ENCODE measurements at regions not wholly inside any gene's neighbourhood (a gene's known extent, or its start where the extent isn't known, plus 50 kb on each side); places are given as distances from the start of the nearest gene placed in this dataset.

DNA sequence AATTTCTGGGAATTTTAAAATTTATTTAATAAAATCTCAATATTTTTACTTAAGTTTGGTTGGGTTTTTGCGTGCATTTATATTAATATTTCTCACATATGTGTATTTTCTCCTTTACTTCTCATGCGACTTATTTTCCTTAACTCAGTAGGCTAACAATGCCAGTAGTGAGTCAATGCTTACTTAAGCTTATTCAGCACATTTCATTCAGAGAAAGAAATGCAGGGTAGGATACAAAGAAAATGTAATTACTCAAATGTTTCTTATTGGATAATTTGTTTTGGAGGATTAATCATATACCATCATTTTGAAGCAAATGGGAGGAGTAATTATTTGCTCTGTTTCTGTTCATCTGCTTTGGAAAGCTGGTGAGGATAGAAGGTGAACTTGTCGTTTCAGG lies 623.5 kb downstream of the POM121L12 start:
- no peak for DNase-seq (ENCODE audit: low spot score in 2 of 2, unreplicated experiment in 2 of 2)
- Mint-ChIP-seq H3K9me3 (peaks cover 12% of the 10 kb centered on the region), H3K4me3 (no peak overlapping the region), H3K27ac (no peak overlapping the region), H3K4me1 (no peaks in the 10 kb centered on the region), H3K36me3 (no peaks in the 10 kb centered on the region), H3K27me3 (ENCODE audit: low read depth) (no peaks in the 10 kb centered on the region)
- TF ChIP-seq, protein P1, sequence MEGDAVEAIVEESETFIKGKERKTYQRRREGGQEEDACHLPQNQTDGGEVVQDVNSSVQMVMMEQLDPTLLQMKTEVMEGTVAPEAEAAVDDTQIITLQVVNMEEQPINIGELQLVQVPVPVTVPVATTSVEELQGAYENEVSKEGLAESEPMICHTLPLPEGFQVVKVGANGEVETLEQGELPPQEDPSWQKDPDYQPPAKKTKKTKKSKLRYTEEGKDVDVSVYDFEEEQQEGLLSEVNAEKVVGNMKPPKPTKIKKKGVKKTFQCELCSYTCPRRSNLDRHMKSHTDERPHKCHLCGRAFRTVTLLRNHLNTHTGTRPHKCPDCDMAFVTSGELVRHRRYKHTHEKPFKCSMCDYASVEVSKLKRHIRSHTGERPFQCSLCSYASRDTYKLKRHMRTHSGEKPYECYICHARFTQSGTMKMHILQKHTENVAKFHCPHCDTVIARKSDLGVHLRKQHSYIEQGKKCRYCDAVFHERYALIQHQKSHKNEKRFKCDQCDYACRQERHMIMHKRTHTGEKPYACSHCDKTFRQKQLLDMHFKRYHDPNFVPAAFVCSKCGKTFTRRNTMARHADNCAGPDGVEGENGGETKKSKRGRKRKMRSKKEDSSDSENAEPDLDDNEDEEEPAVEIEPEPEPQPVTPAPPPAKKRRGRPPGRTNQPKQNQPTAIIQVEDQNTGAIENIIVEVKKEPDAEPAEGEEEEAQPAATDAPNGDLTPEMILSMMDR (IDR thresholded peaks at IDR 0.05; ENCODE audit: unreplicated experiment) = no peak

DNA sequence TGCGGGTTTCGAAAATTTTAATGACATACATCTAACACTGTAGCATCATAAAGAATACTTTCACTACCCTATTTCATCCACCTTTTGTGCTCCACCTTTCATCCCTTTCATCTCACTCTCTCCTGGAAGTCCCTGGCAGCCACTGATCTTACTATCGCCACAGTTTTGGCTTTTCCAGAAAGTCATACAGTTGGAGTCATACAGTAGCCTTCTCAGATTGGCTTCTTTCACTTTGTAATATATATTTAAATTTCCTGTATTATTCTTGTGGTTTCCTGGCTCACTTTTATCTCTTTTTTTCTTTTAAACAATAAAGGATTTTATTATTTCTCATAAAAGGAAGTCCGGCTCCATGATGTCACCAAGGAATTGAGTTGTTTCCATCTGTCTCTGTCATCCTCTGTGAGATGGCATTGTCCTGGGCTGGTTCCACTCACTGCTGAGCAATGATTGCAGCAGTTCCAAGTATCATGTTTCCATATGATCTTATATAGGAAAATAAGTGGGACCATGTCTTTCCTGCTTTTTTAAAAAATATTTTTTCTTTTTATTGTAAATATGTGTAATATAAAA lies 626.3 kb downstream of the POM121L12 start:
- H3K4me3 Mint-ChIP-seq = no peak overlapping the region
- DNase-seq (ENCODE audit: low spot score in 2 of 2, unreplicated experiment in 2 of 2) = no peak
- no peak overlapping the region for H3K27ac Mint-ChIP-seq
- H3K36me3 Mint-ChIP-seq = no peaks in the 10 kb centered on the region
- peaks cover 18% of the 10 kb centered on the region for H3K9me3 Mint-ChIP-seq
- TF ChIP-seq, protein P1 (IDR thresholded peaks at IDR 0.05; ENCODE audit: unreplicated experiment) = no peak
- H3K27me3 Mint-ChIP-seq (ENCODE audit: low read depth) = no peaks in the 10 kb centered on the region
- no peaks in the 10 kb centered on the region for H3K4me1 Mint-ChIP-seq

DNA sequence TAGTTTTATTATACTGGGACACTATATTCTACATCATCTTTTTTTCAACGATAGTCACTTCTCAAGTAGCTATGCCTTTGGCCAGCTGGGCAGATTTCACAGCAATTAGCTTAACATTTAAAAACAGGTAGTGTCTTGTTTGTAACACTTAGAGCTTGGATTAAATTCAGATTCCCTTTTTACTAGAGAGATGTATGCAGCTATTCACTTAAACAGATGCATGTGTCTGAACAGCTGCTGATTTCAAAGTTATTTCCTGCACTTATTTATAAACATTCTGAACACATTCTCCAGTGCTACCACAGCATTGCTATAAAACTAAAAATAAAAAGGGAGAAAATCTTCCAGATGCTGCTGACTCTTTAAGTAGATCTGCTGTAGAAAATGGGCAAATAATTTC lies 637.2 kb downstream of the POM121L12 start:
- no peaks in the 10 kb centered on the region for H3K27me3 Mint-ChIP-seq (ENCODE audit: low read depth)

DNA sequence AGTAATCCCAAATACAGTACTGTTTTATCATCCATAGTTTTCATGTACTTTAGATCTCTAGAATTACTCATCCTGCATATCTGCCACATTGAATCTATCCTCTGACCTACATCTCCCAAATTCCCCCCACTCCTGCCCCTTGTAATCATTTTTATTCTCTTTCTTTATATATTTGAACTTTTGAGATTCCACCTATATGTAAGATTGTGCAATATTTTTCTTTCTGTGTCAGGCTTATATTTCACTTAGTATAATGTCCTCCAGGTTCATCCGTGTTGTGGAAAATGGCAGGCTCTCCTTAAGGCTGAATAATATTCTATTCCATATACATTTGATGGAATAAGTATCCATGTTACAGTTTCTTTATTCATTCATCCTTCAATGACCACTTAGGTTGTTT lies 640.4 kb downstream of the POM121L12 start:
- Mint-ChIP-seq H3K27me3 (ENCODE audit: low read depth) (no peaks in the 10 kb centered on the region), H3K27ac (no peak overlapping the region), H3K36me3 (no peaks in the 10 kb centered on the region), H3K9me3 (peaks cover 32% of the 10 kb centered on the region), H3K4me1 (peaks cover 4% of the 10 kb centered on the region), H3K4me3 (no peak overlapping the region)
- TF ChIP-seq, protein P1 (IDR thresholded peaks at IDR 0.05; ENCODE audit: unreplicated experiment) = no peak
- DNase-seq (ENCODE audit: low spot score in 2 of 2, unreplicated experiment in 2 of 2) = no peak

More for the DNA sequence above, 637.2 kb downstream of the POM121L12 start:
- TF ChIP-seq, protein P1 (IDR thresholded peaks at IDR 0.05; ENCODE audit: unreplicated experiment) = no peak
- Mint-ChIP-seq H3K4me1 (peaks cover 4% of the 10 kb centered on the region), H3K4me3 (no peak overlapping the region), H3K27ac (no peak overlapping the region), H3K36me3 (no peaks in the 10 kb centered on the region), H3K9me3 (peaks cover 17% of the 10 kb centered on the region)
- DNase-seq (ENCODE audit: low spot score in 2 of 2, unreplicated experiment in 2 of 2) = no peak

GRCh38 chr7:53684693-53685092 lies 649.3 kb downstream of the POM121L12 start:
- no peaks in the 10 kb centered on the region for H3K4me1 Mint-ChIP-seq
- TF ChIP-seq, protein P1 (IDR thresholded peaks at IDR 0.05; ENCODE audit: unreplicated experiment) = no peak
- no peak overlapping the region for H3K4me3 Mint-ChIP-seq
- DNase-seq (ENCODE audit: low spot score in 2 of 2, unreplicated experiment in 2 of 2) = no peak
- no peaks in the 10 kb centered on the region for H3K27me3 Mint-ChIP-seq (ENCODE audit: low read depth)
- H3K36me3 Mint-ChIP-seq = no peaks in the 10 kb centered on the region
- H3K27ac Mint-ChIP-seq = no peak overlapping the region
- H3K9me3 Mint-ChIP-seq = peaks cover 22% of the 10 kb centered on the region

DNA sequence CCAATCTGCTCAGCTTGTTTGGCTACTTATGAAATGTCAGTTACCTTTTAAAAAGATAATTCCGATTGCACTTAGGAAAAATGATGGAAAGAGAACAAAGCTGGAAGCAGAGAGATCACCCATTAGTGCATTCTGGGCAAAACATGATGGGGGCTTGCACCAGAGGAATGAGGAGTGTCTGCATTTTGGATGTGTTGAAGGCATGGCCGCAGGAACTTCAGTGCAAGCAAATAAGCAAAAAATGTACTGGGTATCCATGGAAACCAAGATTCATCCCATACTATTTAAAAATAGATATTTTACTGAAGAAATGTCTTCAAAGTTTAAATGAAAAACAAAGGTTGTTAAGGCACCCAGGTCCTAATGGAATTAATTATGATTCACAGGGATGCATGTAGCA lies 655.0 kb downstream of the POM121L12 start:
- H3K27me3 Mint-ChIP-seq (ENCODE audit: low read depth) = no peaks in the 10 kb centered on the region
- H3K9me3 Mint-ChIP-seq = peaks cover 13% of the 10 kb centered on the region
- no peak overlapping the region for H3K4me3 Mint-ChIP-seq
- no peak for DNase-seq (ENCODE audit: low spot score in 2 of 2, unreplicated experiment in 2 of 2)
- H3K27ac Mint-ChIP-seq = no peak overlapping the region
- H3K36me3 Mint-ChIP-seq = no peaks in the 10 kb centered on the region
- TF ChIP-seq, protein P1 (IDR thresholded peaks at IDR 0.05; ENCODE audit: unreplicated experiment) = no peak
- no peaks in the 10 kb centered on the region for H3K4me1 Mint-ChIP-seq

All from mesothelial cell of epicardium (in vitro differentiated cells).